Caco-2 (cell line): ENCODE measurements at regions not wholly inside any gene's neighbourhood (a gene's known extent, or its start where the extent isn't known, plus 50 kb on each side); places are given as distances from the start of the nearest gene placed in this dataset.

Experiments used
- BruUV-seq: library from RNA; stranded (reverse); fragments of 400-500 nt; replicated peaks from 2 replicates; lab custom pipeline; 2021; lab: Mats Ljungman, UMichigan
- CTCF ChIA-PET: fragments of 300-600 bp; sonication (Branson Sonifier 250); formaldehyde crosslinking; loops from one replicate; lab custom pipeline; 2022; ENCODE audit warnings: antibody characterized with exemption; lab: Charles Lee
- POLR2A ChIA-PET: fragments of 300-600 bp; sonication (Branson Sonifier 250); formaldehyde crosslinking; loops from one replicate; lab custom pipeline; 2022; ENCODE audit warnings: antibody characterized with exemption; lab: Charles Lee
- DNase-seq, 2 experiments: peaks; one replicate each; pipeline versions ENCODE4 v3.0.0 to v3.0.0-alpha.2; 2020 to 2022
- H3K27me3 ChIP-seq: replicated peaks from 2 replicates; pipeline ENCODE4 v1.6.0; 2011; ENCODE audit warnings: low read length; ENCODE audit not compliant: control insufficient read depth, insufficient read depth
- H3K36me3 ChIP-seq: 2 replicates; pipeline ENCODE4 v1.5.1; 2011; ENCODE audit warnings: low read length; ENCODE audit not compliant: control insufficient read depth, insufficient read depth
- H3K4me1 ChIP-seq: fragments of 250-450 bp; sonication (Bioruptor Pico); 2 replicates; pipeline ENCODE4 v1.5.1; 2020; ENCODE audit warnings: mild to moderate bottlenecking
- H3K4me3 ChIP-seq: 2 replicates; pipeline ENCODE4 v1.5.1; 2011; ENCODE audit warnings: low read depth, mild to moderate bottlenecking, control low read depth, low read length
- H3K9me3 ChIP-seq: fragments of 250-450 bp; sonication (Bioruptor Pico); 2 replicates; pipeline ENCODE4 v1.5.1; 2020; ENCODE audit warnings: mild to moderate bottlenecking, moderate library complexity
- H3K27ac Mint-ChIP-seq: one replicate; pipeline ENCODE4 v1.8.0; 2022; ENCODE audit warnings: mixed read lengths; ENCODE audit not compliant: unreplicated experiment
- H3K27me3 Mint-ChIP-seq: one replicate; pipeline ENCODE4 v1.8.0; 2022; ENCODE audit warnings: mixed read lengths; ENCODE audit not compliant: insufficient read depth, unreplicated experiment
- H3K36me3 Mint-ChIP-seq: one replicate; pipeline ENCODE4 v1.8.0; 2022; ENCODE audit warnings: mild to moderate bottlenecking, mixed read lengths; ENCODE audit not compliant: insufficient read depth, unreplicated experiment
- H3K4me1 Mint-ChIP-seq: one replicate; pipeline ENCODE4 v1.8.0; 2022; ENCODE audit warnings: low read depth, mixed read lengths; ENCODE audit not compliant: unreplicated experiment
- H3K4me3 Mint-ChIP-seq: one replicate; pipeline ENCODE4 v1.8.0; 2022; ENCODE audit warnings: mild to moderate bottlenecking, moderate library complexity, mixed read lengths; ENCODE audit not compliant: unreplicated experiment
- H3K9me3 Mint-ChIP-seq: one replicate; pipeline ENCODE4 v1.8.0; 2022; ENCODE audit warnings: mixed read lengths; ENCODE audit not compliant: unreplicated experiment
- CTCF ChIP-seq, 2 experiments: fragments of 200-600 bp in 1 of 2; IDR thresholded peaks; 1 replicate in 1 of 2; 2 replicates in 1 of 2; pipeline versions ENCODE4 v1.5.1 to v1.8.0; 2011 to 2022; ENCODE audit warnings: antibody characterized with exemption in 1 of 2, control low read depth in 1 of 2, inconsistent platforms in 1 of 2, low read depth in 1 of 2, low read length in 1 of 2, mild to moderate bottlenecking in 1 of 2, moderate library complexity in 1 of 2; ENCODE audit not compliant: insufficient read depth in 1 of 2, severe bottlenecking in 1 of 2, unreplicated experiment in 1 of 2
- intact Hi-C: fragments of 100-400 bp; cut with micrococcal nuclease; formaldehyde crosslinking; loops from one replicate; pipeline ENCODE4 v1.10.0; 2022; ENCODE audit not compliant: unreplicated experiment

DNA sequence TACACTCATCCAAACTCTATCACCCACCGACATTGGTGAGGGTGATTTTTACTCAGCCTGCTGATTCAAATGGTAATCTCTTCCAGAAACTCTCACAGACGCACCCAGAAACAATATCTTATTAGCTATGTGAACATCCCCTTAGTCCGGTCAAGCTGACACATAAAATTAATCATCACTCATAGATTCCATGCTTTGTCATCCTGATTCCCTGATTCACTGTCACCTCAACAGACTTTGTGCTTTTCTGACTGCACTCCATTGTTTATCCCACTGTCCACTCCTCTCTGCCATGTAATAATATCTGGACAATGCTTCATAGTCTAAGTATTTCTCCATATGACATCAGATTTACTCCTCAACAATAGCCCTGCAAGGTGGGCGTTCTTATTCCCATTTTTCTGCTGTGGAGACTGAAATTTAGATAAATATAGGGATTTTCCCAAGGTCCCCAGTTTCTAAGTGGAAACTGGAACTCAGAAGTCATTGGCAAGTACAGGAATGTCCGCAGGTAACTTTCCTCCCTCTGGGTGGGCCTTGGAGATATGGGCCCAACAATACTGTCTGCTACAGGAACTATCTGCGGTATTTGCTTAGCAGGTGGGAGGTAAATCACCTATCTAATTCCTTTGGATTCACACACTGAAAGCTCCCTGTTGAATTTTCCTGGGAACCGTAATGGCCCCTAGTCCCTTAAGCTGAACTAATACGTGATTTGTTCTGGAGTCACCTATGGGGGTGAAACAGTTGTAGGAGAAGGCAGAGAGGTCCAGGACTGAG is 228.6 kb upstream of the BCOR start:
- no peak overlapping the region for H3K4me3 Mint-ChIP-seq
- ChIA-PET CTCF (no interaction called here), POLR2A (no interaction called here)
- Histone ChIP-seq H3K4me3 (no peak overlapping the region), H3K27me3 (no peaks in the 10 kb centered on the region), H3K36me3 (no peaks in the 10 kb centered on the region), H3K4me1 (no peaks in the 10 kb centered on the region), H3K9me3 (no peaks in the 10 kb centered on the region)
- BruUV-seq = no TSS peak
- intact Hi-C loops = no loop called here
- H3K27me3 Mint-ChIP-seq = no peaks in the 10 kb centered on the region
- TF ChIP-seq CTCF (IDR thresholded peaks at IDR 0.05; ENCODE audit: insufficient read depth in 1 of 2, low read depth in 1 of 2, low read length in 1 of 2, severe bottlenecking in 1 of 2, unreplicated experiment in 1 of 2) = no peak
- H3K36me3 Mint-ChIP-seq = no peaks in the 10 kb centered on the region
- no peaks in the 10 kb centered on the region for H3K4me1 Mint-ChIP-seq
- no peak for DNase-seq
- H3K9me3 Mint-ChIP-seq = peaks cover under 1% of the 10 kb centered on the region
- no peak overlapping the region for H3K27ac Mint-ChIP-seq

DNA sequence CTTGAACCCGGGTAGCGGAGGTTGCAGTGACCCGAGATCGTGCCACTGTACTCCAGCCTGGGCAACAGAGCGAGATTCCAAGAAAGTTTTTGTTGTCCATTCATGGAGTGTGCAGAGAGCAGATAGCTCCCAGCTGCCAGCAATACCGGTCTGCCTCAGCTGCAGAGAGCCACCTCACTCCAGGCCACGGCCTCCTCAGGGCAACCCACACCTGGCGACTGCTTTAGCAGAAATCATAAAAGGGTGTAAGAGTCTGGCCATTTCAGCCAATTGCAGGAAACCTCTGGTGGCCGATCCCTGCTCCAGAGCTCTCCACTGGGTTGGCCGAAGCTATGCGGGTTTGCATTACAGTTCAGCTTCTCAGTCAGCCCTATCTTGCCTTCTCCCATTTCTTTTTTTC is 227.4 kb upstream of the BCOR start:
- Mint-ChIP-seq H3K36me3 (no peaks in the 10 kb centered on the region), H3K9me3 (peaks cover 10% of the 10 kb centered on the region), H3K27ac (no peak overlapping the region), H3K4me1 (no peaks in the 10 kb centered on the region), H3K27me3 (no peaks in the 10 kb centered on the region), H3K4me3 (no peak overlapping the region)
- intact Hi-C loops = no loop called here
- no peak overlapping the region for H3K4me3 ChIP-seq
- ChIA-PET POLR2A (no interaction called here), CTCF (no interaction called here)
- H3K4me1 ChIP-seq = no peaks in the 10 kb centered on the region
- H3K27me3 ChIP-seq = no peaks in the 10 kb centered on the region
- H3K36me3 ChIP-seq = no peaks in the 10 kb centered on the region
- BruUV-seq = no TSS peak
- H3K9me3 ChIP-seq = no peaks in the 10 kb centered on the region
- TF ChIP-seq CTCF (IDR thresholded peaks at IDR 0.05; ENCODE audit: insufficient read depth in 1 of 2, low read depth in 1 of 2, low read length in 1 of 2, severe bottlenecking in 1 of 2, unreplicated experiment in 1 of 2) = no peak
- DNase-seq = no peak

DNA sequence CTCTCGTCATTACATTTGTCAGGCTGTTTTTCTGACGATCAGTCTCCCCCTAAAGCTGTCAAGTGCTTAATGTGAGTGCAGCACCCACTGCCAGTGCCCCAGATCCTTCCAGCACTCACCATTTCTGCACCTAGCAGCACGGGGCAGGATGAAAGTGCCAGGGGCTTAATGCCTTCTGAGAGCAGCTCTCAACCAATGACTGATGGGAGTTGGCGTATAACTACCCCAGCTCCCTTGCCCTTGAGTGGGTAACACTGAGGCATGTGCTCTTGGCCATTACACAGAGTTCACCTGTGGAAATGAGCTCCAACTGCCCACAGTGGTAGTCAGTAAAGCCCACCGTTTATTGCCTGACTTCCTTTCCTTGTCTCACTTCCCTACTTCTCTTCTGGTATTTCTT is 226.2 kb upstream of the BCOR start:
- Mint-ChIP-seq H3K27ac (no peak overlapping the region), H3K27me3 (no peaks in the 10 kb centered on the region), H3K36me3 (no peaks in the 10 kb centered on the region), H3K4me1 (no peaks in the 10 kb centered on the region), H3K4me3 (no peak overlapping the region), H3K9me3 (peaks cover 10% of the 10 kb centered on the region)
- Histone ChIP-seq H3K4me3 (no peak overlapping the region), H3K9me3 (no peaks in the 10 kb centered on the region), H3K27me3 (no peaks in the 10 kb centered on the region), H3K36me3 (no peaks in the 10 kb centered on the region), H3K4me1 (no peaks in the 10 kb centered on the region)
- ChIA-PET POLR2A (no interaction called here), CTCF (no interaction called here)
- DNase-seq = no peak
- no peak for TF ChIP-seq CTCF (IDR thresholded peaks at IDR 0.05; ENCODE audit: insufficient read depth in 1 of 2, low read depth in 1 of 2, low read length in 1 of 2, severe bottlenecking in 1 of 2, unreplicated experiment in 1 of 2)
- intact Hi-C loops = no loop called here
- no TSS peak for BruUV-seq
